Activated CD4-positive, CD25-positive, alpha-beta regulatory T cell treated with anti-CD3 and anti-CD28 coated beads, Interleukin-2, amount 50 U/mL, for 16 hours (primary cell): ENCODE measurements at regions not wholly inside any gene's neighbourhood (a gene's known extent, or its start where the extent isn't known, plus 50 kb on each side); places are given as distances from the start of the nearest gene placed in this dataset.

Experiments used
- DNase-seq: peaks from one replicate; pipeline ENCODE4 v3.0.0-alpha.2; 2020; ENCODE audit warnings: low read depth, low spot score

DNA sequence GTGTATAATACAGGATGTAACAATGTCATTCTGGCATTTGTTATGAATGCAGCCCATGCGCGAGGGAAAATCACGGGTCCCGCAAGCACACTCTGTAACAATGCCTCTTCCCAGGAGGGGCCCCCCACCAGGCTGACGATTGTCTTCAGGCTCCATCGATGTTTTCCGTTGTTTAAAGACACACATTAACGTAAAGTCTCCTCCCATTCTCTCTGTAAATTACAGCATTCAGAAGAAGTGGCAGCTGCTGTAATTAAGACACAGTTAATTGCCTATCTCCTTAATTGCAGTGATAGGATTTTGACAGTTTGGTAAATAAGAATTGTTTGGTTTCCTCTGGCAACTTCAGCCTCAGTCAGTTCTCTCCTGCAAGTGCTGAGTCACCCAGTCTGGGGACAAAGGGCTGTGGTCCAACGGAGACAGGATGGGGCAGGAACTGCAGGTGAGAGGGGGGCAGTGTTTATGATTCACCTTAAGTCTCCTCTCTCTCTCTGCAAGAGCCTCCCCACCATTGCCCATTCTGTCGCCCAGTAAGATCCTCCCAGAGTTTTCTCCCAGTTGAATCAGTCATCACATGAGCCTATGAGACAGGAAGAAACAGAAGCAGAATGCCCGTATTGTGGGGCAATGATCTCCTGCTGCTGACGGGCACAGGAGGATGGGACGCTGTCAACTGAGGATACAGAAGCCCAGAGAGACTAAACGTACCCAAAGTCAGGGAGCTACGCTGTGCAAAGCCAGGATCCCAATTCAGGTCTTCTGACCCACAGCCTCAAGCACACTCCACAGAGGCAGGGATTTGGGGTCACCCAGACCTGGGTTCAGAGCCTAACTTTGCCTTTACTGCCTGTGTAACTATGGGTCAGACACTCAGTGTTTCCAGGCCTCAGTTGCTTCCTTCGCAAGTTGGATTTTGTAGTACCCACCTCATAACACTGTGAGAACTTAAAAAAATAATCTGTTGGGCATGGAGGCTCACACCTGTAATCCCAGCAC, 110.0 kb downstream of the ADSS2 start:
- DNase-seq = no peak

DNA sequence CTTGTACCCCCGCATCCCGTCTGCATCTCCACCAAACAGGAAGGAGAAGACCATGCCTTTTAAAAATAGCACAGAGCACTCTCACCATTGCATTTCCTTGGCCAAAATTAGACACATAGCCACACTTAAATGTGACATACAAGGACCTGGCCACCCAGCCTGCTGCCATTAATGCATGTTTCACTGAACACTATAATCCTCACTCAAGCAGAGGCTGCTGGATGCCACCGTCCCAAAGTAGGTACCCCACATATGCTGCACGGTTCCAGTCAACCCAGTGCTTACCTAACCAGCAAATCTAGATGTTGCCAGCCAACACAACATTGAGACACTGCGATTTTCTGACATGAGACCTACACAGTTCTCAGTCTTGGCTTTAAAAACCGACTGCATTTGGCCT, 107.7 kb downstream of the ADSS2 start:
- no peak for DNase-seq

DNA sequence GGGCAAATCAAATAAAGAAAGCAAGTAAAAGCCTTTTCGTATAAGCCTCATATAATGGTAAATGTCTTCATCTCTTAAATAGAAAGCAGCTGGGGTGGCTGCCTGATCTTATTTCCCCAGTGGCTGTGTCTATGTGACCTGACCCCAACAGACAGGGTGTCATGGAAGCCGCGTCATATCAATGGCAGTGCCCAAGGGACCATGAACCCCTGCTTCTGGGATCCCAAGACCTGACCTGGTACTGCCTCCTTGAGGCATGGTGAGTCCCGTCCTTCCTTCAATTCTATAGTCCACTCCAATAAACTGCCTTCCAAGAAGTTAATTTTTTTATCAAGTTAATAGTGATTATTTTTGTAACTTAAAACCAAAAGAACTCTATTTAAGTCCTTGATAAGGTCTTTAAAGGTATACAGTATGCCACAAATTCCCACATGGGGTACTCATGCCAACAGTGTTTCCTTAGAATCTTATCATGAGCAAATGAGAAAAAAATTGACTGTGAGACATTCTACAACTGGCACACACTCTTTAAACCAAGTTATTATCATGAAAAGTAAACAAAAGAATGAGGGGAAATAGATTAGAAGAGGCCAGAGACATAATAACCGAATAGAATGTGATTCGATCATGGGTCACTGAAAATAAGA, 104.6 kb downstream of the ADSS2 start:
- no peak for DNase-seq

DNA sequence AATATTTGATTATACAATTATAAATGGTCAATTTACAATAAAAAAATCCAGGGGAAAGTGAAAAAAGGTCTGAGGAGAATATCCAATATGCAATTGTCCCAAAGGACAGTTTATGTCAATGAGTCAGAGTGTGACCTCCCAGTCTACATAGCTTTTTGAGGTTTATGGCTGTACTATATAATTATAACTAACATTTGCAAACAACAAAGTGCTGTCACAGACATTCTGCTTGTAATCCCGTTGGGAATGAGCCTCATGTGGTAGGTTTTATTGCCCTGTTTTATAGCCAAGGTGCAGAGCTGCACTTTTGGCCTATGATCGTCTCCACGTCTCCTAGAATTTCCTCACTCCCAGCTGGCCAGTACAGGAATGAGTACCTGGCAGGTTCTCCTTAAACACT, 103.8 kb downstream of the ADSS2 start:
- no peak for DNase-seq

GRCh38 chr1:244349103-244349531, 102.6 kb downstream of the ADSS2 start:
- no peak for DNase-seq

DNA sequence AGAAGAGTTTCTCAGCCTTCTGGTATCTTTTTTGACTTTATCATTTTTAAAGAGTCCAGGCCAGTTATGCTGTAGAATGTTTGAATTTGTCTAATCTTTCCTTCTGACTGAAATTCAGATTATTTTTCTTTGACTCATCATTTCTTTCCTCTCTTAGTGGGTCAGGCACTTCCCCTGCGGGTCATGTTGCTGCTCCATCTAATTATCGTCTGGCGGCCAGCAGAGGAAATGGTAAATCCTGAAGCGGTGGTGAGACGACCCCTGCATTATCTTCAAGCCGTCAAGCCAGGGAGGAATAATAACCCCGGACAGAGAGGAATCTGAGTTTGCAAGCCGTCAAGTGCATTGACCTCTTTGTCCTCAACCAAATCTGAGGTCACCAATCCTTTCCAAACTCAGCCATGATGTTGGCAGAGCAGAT, 102.1 kb downstream of the ADSS2 start:
- DNase-seq = no peak

GRCh38 chr1:244350027-244350426, 101.7 kb downstream of the ADSS2 start:
- no peak for DNase-seq

DNA sequence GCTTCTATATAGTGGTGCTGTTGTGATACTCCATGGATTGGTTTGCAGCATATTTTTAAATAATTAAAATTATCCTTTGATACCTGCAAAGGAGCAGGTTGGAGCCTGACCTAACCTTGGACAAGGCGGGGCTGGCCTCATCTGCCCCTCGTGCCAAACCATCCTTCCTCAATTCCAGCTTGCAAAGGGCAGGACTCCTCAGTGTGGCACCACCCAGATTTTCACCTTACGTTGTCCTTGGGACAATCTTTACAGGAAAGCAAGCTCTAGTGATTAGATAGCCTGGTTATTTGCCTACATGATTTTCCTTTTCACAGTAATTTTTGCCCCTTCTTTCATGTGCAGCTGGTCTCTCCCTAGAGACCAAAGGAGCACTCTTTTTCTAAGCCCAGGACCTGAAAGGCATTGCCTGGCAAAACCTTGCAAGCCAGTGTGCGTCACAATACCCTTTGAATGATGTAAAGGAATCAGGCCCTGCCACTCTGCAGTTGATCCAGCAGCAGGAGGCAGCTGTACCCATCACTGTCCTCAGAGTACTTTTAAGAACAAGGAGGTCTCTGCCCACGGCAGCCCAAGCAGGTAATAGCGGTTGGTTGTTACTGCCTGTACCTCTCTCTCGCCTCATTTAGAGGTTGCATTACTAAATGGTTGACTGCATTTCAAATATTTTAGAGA, 99.4 kb downstream of the ADSS2 start:
- DNase-seq = no peak

DNA sequence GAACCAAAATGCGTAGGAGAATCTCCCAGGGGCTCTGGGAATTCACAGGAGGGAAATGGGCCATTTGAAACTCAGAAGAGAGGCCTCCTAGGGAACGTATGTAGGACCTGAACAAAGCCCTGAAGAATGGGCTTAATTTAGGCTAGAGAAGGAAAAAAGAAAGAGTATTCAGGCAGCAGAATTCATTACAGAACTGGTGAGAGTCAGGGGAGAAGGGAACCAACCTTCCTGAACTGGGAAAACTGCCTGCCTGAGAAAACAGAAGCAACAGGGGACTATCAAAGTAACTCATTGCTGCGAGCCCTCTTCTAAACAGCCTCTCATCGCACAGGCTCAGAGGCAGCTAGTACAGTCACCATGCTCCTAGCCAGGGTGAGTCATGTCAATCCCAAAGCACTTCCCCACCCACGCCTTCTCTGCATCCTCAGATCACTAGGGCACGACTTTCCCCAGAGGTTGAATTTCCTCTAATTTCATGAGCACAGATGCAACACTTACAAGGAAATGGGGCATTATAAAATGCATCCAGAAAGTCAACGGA, 98.1 kb downstream of the ADSS2 start:
- DNase-seq = no peak

DNA sequence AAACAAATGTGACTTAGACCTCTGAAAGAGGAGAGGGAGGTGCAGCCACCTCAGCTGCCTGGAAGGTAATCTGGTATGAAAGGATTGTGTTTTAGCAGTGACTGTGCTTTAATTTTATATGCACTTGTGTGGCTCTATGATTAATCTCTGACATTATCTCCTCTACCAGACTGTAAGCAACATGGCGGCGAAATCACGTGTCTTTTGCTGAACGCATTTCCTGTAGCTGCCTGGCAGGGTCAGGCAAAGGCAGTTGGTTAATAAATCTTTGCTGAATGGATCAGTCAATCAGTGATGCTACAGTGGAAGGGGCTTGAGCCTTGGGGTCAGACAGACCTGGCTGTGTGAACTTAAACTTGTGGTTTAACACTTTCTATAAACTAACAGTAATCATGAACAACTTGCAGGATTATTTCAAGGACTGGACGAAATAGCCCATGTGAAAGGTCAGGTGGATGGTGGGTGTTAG, 96.9 kb downstream of the ADSS2 start:
- DNase-seq = no peak

GRCh38 chr1:244356376-244356775, 95.3 kb downstream of the ADSS2 start:
- no peak for DNase-seq
